ENCODE measurements at regions not wholly inside any gene's neighbourhood (a gene's known extent, or its start where the extent isn't known, plus 50 kb on each side); places are given as distances from the start of the nearest gene placed in this dataset.

- no peak for DNase-seq (ENCODE audit: low read depth)
Measured at GRCh38 chr3:117128133-117128532, 418.6 kb downstream of the TUSC7 start.

DNA sequence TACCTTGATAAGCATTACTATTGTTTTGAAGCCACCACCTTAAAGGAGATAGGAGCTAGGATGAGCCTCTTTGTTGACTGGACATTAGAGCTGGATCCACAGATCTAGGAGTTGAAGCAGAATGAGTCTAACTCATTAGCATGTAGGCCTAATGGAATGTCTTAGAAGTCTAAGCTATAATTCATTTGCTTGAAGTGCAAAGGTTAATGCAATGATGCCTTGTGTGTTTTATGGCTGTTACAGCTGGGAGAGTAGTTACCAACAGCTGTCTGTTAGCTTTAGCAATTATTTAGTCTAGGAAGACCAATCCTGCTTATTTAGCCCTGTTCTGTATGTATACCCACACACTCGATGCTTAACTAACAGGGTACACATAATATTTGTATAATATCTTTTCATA is 419.3 kb downstream of the TUSC7 start:
- peak; percentile 6 for DNase-seq (ENCODE audit: low read depth)

GRCh38 chr3:117129516-117129915 is 419.9 kb downstream of the TUSC7 start:
- DNase-seq (ENCODE audit: low read depth), result no peak

DNA sequence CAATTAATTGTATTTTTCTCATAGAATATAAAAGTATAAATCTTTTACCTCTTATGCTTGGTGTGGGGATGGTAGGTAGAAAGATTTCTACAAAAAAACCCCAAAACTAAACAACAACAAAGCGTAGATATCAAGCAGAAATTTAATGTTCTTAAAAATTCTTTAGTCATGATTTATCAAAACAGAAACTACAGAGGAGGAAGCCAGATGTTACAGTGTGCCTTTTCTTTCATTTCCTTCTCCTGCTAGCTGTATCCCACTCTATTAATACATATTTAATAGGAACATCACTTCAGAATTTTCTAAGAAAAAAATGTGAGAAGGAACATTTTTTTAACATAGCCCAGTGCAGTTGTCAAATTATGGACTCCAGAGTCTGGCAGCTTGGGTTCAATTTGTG is 420.6 kb downstream of the TUSC7 start:
- DNase-seq (ENCODE audit: low read depth), result no peak

DNA sequence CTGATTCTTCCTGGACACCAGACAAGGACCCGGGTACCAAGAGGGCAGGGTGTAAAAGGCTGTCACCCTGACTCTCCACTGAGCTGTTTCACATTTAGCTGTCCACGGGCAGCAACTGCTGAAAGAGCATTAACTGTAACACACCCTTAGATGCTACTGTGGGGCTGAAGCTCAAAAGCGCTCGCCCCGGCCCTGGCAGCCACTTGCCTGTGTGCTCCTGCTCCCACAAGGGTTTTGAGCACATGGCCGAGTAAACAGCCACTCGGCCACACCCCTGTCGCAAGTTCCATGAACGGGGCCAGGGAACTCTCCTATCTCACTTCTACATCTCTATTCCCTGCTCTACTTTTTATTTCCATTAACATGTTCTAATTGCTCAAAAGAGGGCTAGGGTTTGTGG is 421.7 kb downstream of the TUSC7 start:
- DNase-seq (ENCODE audit: low read depth), result no peak

- DNase-seq (ENCODE audit: low read depth), result no peak
Measured at GRCh38 chr3:117133066-117133465, 423.5 kb downstream of the TUSC7 start.

DNA sequence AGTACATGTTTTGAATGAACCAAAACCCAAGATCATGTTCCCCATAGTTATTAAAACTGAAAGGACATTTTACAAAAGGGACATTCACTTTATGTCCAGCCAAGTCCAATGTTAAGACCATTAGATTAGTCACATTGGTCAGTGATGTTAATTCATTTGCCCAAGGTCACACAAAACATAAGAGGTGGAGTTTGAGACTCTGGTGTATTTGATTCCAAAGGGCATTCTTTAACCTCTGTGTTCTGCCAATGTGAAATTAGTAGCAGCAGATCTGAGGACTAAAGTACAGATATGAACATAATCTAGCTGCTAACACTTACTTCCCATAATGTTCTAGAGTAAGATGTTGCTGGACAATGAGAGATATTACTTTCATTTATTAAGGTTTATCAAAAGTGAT is 425.6 kb downstream of the TUSC7 start:
- no peak for DNase-seq (ENCODE audit: low read depth)

DNA sequence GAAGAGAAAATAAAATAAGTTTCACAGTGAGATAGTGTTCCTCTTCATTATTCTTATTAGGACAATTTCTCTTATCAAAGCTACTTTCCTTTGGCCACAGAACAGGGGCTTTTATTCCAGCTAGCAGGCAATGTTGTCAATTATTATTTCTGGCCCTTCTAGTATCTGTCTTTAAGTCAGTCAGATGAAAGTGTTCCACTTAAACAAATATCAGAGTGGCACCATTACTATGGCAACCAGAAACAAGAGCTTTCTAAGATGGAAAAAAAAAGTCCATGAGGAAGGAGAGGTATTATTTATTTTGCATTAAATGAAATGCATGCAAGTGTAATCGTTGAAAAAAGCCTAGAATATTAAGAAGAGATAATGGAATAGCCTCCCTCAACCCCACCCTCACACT is 426.4 kb downstream of the TUSC7 start:
- no peak for DNase-seq (ENCODE audit: low read depth)

GRCh38 chr3:117137065-117137464 is 427.5 kb downstream of the TUSC7 start:
- no peak for DNase-seq (ENCODE audit: low read depth)

GRCh38 chr3:117139681-117140080 is 430.1 kb downstream of the TUSC7 start:
- no peak for DNase-seq (ENCODE audit: low read depth)

DNA sequence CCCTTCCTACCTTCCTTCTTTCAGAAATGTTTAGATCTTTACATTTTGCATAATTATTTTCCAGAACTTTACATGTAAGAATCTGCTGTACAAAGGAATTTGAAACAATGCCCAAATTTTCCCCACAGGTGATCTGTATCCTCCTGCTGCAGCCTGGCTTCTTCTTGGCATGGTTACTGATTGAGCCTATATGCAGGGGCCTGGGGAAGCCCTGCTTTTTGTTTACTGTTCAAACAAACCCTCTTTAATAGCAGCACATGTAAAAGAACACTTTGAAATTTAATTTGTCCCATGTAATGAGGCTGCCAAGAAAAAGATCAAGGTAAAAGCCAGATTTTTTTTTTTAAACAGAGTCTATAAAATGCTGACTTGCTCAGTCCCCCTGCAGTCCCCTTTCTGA is 432.2 kb downstream of the TUSC7 start:
- no peak for DNase-seq (ENCODE audit: low read depth)

GRCh38 chr3:117144853-117145252 is 435.3 kb downstream of the TUSC7 start:
- DNase-seq (ENCODE audit: low read depth), result no peak

GRCh38 chr3:117145677-117146076 is 436.1 kb downstream of the TUSC7 start:
- DNase-seq (ENCODE audit: low read depth), result no peak

DNA sequence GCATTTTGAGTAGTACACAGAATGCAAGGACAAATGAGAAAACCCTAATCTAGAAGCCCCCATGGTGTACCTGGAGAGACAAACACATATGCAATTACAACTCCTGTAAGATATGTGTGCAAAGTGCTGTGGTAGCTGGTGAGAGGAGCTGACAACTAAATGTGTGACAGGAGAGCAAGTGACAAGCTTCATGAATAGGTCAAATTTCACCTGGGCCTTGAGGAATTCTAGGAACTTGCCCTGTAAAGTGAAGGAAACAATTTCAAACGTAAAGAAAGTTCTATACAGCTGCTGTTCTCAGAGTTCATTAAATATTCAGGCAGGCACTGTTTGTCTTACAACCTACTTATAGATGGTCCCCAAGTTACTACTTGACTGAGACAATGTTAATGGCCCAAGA is 437.0 kb downstream of the TUSC7 start:
- DNase-seq (ENCODE audit: low read depth), result no peak

GRCh38 chr3:117149584-117149983 is 440.0 kb downstream of the TUSC7 start:
- no peak for DNase-seq (ENCODE audit: low read depth)

DNA sequence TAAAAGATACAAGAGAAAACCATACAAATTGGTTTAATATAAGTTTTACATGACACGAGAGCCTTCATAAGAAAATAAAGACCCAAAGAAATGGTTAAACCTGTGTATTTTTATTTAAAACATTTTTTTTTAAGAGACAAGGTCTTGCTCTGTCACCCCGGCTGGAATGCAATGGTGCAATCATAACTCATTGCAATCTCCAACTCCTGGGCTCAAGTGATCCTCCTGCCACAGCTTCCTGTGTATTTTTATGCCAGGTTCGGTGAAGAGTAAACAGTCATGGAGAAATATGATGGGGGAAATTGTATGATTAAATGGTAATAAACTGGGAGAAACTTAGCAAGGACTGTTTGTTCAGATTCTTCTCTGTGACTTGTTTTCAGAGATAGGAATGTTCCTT is 441.0 kb downstream of the TUSC7 start:
- no peak for DNase-seq (ENCODE audit: low read depth)

DNA sequence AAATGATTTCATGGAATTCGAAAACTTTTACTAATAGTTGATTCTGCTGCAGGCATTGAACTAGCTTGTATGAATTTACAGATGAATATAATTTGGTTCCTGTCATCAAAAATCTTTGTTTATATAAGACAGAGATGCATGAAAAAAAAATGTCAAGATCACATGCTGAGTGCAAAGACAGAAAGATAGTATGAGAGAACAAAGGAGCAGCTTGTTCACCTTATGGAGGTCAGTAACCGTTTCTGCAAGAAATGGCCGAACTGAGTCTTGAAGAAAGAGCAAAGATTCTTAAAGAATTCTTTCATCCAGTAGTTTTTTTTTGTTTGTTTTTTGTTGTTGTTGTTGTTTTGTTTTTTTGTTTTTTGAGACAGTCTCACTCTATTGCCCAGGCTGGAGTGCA is 450.6 kb downstream of the TUSC7 start:
- DNase-seq (ENCODE audit: low read depth), result no peak

DNA sequence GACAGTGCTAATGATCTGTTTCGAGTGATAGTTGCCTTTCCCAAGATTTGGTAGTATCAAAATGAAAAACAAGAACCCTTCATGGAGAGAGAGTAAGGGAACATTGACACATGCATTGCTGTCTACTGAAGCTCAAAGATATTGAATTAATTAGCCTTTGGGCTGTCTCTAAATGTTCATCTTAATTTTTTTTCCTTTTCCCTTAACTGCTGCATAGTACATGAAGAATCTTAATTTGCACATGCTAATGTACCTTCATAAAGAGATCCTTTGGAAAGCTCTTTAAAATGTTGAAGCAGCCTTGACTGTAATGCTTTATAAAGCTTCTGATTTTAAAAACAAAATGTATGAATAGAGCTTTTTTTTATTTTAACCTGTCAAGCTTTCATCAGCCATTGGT is 452.2 kb downstream of the TUSC7 start:
- DNase-seq (ENCODE audit: low read depth), result no peak

DNA sequence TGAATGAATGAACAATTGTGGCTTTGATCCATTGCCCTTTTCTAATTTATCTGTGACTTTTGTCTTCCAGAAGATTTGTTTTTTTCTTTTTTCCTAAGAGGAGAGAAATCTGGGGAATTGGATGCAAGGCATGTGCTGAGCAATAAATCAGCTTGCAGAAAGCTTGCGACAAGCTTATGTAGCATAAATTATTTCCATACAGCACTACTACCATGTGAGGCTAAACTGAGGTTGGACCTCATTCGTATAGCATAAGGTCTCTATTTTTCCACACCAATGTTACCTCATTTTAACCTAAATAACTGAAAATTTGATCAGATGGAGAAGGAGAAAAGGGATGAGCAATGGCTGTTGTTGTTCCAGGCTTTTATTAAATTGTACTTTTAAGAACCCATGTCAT is 455.6 kb downstream of the TUSC7 start:
- DNase-seq (ENCODE audit: low read depth), result no peak

DNA sequence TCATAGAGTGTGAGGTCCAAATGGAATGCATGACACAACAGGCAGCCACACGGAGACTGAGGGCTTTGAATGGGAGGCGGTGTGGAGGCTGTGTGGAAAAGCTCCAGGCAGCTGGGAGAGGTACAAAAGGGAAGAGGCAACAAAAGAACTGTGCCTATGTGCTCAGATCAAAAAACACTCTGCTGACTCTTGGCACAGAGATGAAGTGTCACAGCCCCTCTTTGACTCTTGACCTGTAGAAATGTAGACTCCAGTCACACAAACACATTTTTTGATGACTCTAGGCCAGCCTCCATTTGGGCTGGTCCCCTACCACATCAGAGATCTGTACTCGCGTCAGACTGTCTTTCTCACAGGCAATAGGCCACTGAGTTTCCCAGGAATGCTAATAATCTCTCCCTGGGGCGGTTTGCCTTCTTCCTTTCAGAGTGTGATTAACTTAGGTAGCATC is 456.0 kb downstream of the TUSC7 start:
- DNase-seq (ENCODE audit: low read depth), result no peak

DNA sequence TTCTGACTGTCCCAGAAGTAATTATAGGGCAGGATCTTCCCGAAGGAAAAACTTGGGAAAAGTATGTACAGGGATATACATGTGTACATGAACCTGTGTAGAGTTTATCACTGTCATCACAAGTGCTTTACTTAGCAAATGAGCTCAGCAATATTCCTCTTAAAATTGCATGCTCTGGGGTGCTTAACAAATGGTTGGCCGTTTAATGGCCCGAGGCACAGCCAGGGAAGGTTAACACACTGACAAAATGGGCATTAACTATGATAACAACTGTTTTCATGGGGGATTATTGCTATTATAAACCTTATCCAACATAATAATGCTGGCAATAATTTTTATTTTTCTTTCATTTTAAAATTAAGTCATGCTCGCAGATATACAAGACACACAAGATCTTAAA is 459.3 kb downstream of the TUSC7 start:
- no peak for DNase-seq (ENCODE audit: low read depth)

- DNase-seq (ENCODE audit: low read depth), result no peak
Measured at GRCh38 chr3:117170094-117170493, 460.5 kb downstream of the TUSC7 start.

GRCh38 chr3:117171124-117171523 is 461.5 kb downstream of the TUSC7 start:
- no peak for DNase-seq (ENCODE audit: low read depth)

DNA sequence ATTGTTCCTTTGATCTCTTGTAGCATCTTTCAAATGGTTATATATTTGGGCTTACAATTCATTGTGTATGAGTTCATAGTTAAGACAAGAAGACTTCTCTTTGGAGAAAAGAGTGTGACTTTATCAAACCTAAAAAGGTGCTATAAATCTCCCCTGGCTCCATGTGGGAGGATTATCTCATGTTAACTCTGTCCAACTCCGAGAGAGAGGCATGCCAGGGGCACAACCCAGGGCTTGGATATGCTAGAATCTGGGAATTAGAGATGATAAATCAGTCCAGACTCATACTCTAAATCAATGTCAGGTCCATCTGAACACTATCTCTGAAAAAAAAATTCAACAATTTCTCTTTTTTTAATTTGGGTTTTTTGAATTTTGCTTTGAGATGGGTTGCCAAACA is 462.8 kb downstream of the TUSC7 start:
- no peak for DNase-seq (ENCODE audit: low read depth)

GRCh38 chr3:117181222-117181621 is 471.6 kb downstream of the TUSC7 start:
- DNase-seq (ENCODE audit: low read depth), result no peak

All from renal cortical epithelial cell (primary cell).